ENCODE measurements at regions not wholly inside any gene's neighbourhood (a gene's known extent, or its start where the extent isn't known, plus 50 kb on each side); places are given as distances from the start of the nearest gene placed in this dataset.

DNA sequence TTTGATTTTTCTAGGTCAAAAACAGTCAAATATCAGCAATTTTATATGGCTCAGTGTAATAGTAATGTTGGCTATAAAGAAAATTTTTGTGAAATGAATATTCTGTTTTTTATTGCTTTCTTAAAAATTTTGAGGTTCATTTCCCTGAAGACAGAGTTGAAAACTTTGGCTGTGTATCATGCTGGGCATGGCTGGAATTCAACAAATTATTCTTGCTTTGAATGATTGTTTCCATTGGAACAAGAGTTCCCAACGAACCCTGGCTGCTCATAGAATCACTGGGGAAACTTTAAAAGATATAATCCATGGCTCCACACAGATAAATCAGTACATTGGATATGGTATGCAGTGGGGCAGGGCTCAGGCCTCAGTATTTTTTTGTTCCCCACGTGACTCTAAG lies 118.6 kb downstream of the PLCE1 start:
- no TSS peak for BruUV-seq (replicated peaks)
- in situ Hi-C loops (cut with HindIII; ENCODE audit: low pct_unique_long_range_greater_than_20kb, low sequenced_read_pairs) = no loop called here
- no peaks in the 10 kb centered on the region for H3K27me3 ChIP-seq (ENCODE audit: control insufficient read depth, insufficient read depth, low read length)
- ChIA-PET CTCF (no interaction called here), POLR2A (no interaction called here)
- ATAC-seq = no peak
- DNase-seq (ENCODE audit: low read depth, low spot score) = no peak
- no peak overlapping the region for H3K27ac ChIP-seq (ENCODE audit: low read length)
- intact Hi-C loops (cut with micrococcal nuclease; ENCODE audit: unreplicated experiment) = no loop called here
- no peaks in the 10 kb centered on the region for H3K9me3 ChIP-seq (ENCODE audit: control insufficient read depth, insufficient read depth, low read depth, low read length)
- no peak overlapping the region for H3K4me3 ChIP-seq (ENCODE audit: low read depth in 2 of 2, low read length in 2 of 2)
- no peaks in the 10 kb centered on the region for H3K36me3 ChIP-seq (ENCODE audit: control insufficient read depth, insufficient read depth, low read length)
- peaks cover 21% of the 10 kb centered on the region for H3K4me1 ChIP-seq (ENCODE audit: control insufficient read depth, insufficient read depth, low read length)
- TF ChIP-seq SIN3A (IDR thresholded peaks at IDR 0.05; ENCODE audit: borderline replicate concordance, insufficient read depth, low read depth, low read length) (no peak), TCF7L2 (IDR thresholded peaks at IDR 0.05; ENCODE audit: low read depth, low read length) (no peak), POLR2AphosphoS5 (IDR thresholded peaks at IDR 0.05; ENCODE audit: low read depth, low read length) (no peak)
- TF ChIP-seq, protein P1, sequence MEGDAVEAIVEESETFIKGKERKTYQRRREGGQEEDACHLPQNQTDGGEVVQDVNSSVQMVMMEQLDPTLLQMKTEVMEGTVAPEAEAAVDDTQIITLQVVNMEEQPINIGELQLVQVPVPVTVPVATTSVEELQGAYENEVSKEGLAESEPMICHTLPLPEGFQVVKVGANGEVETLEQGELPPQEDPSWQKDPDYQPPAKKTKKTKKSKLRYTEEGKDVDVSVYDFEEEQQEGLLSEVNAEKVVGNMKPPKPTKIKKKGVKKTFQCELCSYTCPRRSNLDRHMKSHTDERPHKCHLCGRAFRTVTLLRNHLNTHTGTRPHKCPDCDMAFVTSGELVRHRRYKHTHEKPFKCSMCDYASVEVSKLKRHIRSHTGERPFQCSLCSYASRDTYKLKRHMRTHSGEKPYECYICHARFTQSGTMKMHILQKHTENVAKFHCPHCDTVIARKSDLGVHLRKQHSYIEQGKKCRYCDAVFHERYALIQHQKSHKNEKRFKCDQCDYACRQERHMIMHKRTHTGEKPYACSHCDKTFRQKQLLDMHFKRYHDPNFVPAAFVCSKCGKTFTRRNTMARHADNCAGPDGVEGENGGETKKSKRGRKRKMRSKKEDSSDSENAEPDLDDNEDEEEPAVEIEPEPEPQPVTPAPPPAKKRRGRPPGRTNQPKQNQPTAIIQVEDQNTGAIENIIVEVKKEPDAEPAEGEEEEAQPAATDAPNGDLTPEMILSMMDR (IDR thresholded peaks at IDR 0.05) = no peak
- TF ChIP-seq, protein P2, sequence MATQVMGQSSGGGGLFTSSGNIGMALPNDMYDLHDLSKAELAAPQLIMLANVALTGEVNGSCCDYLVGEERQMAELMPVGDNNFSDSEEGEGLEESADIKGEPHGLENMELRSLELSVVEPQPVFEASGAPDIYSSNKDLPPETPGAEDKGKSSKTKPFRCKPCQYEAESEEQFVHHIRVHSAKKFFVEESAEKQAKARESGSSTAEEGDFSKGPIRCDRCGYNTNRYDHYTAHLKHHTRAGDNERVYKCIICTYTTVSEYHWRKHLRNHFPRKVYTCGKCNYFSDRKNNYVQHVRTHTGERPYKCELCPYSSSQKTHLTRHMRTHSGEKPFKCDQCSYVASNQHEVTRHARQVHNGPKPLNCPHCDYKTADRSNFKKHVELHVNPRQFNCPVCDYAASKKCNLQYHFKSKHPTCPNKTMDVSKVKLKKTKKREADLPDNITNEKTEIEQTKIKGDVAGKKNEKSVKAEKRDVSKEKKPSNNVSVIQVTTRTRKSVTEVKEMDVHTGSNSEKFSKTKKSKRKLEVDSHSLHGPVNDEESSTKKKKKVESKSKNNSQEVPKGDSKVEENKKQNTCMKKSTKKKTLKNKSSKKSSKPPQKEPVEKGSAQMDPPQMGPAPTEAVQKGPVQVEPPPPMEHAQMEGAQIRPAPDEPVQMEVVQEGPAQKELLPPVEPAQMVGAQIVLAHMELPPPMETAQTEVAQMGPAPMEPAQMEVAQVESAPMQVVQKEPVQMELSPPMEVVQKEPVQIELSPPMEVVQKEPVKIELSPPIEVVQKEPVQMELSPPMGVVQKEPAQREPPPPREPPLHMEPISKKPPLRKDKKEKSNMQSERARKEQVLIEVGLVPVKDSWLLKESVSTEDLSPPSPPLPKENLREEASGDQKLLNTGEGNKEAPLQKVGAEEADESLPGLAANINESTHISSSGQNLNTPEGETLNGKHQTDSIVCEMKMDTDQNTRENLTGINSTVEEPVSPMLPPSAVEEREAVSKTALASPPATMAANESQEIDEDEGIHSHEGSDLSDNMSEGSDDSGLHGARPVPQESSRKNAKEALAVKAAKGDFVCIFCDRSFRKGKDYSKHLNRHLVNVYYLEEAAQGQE (IDR thresholded peaks at IDR 0.05; ENCODE audit: insufficient read depth in 1 of 2, low read depth in 2 of 2, low read length in 1 of 2) = no peak

DNA sequence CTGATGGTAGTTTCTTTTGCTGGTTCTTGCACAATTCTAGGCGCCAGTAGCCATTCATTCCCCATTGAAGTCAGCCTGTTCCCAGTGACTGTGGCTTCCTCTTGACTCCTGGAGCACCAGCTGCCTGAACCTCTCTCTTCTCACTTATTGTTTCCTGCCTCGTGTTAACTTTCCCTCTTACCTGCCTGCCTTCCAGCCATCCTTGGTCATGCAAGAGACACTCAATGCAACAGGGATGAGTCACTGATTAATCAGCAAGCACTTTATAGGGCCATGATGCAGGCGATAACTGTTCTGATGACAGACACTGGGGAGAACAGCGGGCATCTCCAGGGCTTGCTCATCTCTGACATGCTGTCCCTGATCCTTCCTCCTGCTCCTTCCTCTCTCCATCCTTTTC lies 122.0 kb downstream of the PLCE1 start:
- ChIA-PET CTCF (no interaction called here), POLR2A (no interaction called here)
- BruUV-seq (replicated peaks) = no TSS peak
- intact Hi-C loops (cut with micrococcal nuclease; ENCODE audit: unreplicated experiment) (no loop called here), in situ Hi-C loops (cut with HindIII; ENCODE audit: low pct_unique_long_range_greater_than_20kb, low sequenced_read_pairs) (no loop called here)
- no peaks in the 10 kb centered on the region for H3K27me3 ChIP-seq (ENCODE audit: control insufficient read depth, insufficient read depth, low read length)
- H3K36me3 ChIP-seq (ENCODE audit: control insufficient read depth, insufficient read depth, low read length) = no peaks in the 10 kb centered on the region
- ATAC-seq = peak; percentile 65; the same call in 1 of the 2 replicates
- H3K4me1 ChIP-seq (ENCODE audit: control insufficient read depth, insufficient read depth, low read length) = peaks cover 12% of the 10 kb centered on the region; the same call in 1 of the 2 replicates
- DNase-seq (ENCODE audit: low read depth, low spot score) = peak; percentile 84
- H3K27ac ChIP-seq (ENCODE audit: low read length) = no peak overlapping the region
- TF ChIP-seq, protein P1 (IDR thresholded peaks at IDR 0.05) = no peak
- TF ChIP-seq SIN3A (IDR thresholded peaks at IDR 0.05; ENCODE audit: borderline replicate concordance, insufficient read depth, low read depth, low read length) (no peak), POLR2AphosphoS5 (IDR thresholded peaks at IDR 0.05; ENCODE audit: low read depth, low read length) (no peak), TCF7L2 (IDR thresholded peaks at IDR 0.05; ENCODE audit: low read depth, low read length) (no peak)
- TF ChIP-seq, protein P2 (IDR thresholded peaks at IDR 0.05; ENCODE audit: insufficient read depth in 1 of 2, low read depth in 2 of 2, low read length in 1 of 2) = no peak
- H3K9me3 ChIP-seq (ENCODE audit: control insufficient read depth, insufficient read depth, low read depth, low read length) = no peaks in the 10 kb centered on the region
- H3K4me3 ChIP-seq (ENCODE audit: low read depth in 2 of 2, low read length in 2 of 2) = no peak overlapping the region
